SHP77 (cell line): ENCODE measurements at regions not wholly inside any gene's neighbourhood (a gene's known extent, or its start where the extent isn't known, plus 50 kb on each side); places are given as distances from the start of the nearest gene placed in this dataset.
"Not testable (repeated sequence)": the region's sequence is repeated elsewhere in the genome, so short reads cannot be mapped to it uniquely, and the experiment has no call there.

Experiments used
- DNase-seq, 2 experiments: peaks; one replicate each; lab custom pipeline; 2025; lab: John Stamatoyannopoulos, UW

GRCh38 chr4:79747252-79747651 lies 325.8 kb downstream of the ANTXR2 start:
- no peak for DNase-seq

GRCh38 chr4:79743014-79743413 lies 330.0 kb downstream of the ANTXR2 start:
- no peak for DNase-seq

DNA sequence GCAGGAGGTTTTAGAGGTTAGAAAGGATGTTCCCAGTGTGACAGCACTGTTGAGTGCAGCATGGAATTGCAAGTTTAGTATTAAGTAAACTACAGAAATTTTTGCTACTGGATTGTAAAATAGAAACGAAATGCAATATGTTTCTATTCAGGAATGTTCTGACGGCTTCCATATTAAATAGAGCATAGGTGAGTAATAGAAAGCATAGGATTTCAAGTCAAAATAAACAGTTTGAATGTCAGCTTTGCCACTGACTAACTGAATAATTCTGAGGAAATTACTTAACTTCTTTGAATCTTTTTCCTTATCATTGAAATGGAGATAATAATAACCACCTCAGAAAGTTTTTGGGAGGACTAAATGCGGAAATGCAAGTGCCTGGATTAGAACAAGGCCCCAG lies 331.9 kb upstream of the GK2 start:
- no peak for DNase-seq

DNA sequence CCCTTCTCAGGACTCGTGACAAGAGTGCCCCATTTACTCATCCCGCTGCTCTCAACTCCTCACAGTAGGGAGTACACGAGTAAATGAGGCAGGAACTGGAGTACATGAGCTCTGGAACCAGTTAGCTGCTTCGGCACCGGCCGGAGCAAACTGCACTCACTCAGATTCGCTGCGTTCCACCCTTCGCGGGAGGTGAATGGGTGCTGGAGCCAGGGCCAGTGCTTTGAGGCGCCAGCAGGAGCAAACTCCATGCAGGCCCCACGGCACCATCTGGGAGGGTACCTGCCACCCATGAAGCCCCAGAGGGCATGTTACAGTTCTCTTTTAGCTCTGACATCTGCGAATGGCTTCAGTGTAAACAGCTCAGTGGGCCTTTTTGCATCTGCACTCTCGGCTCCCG lies 315.5 kb upstream of the GK2 start:
- no peak for DNase-seq

DNA sequence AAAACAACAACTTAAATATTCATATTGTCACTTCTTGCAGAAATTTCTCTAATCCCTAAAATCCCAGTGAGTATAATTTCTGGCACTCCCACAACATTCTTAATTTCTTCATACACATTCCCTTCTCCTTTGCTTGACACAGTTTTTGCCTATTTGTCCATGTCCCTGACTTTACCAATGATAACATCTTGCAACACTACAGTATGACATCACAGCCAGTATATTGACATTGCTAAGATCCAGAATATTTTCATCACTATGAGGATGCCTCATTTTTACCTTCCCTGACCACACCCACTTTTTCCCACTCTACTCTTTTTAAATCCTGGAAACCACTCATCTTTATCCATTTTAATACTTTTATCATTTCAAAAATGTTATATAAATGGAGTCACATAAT lies 292.3 kb upstream of the GK2 start:
- no peak for DNase-seq

GRCh38 chr4:79697444-79697843 lies 289.4 kb upstream of the GK2 start:
- DNase-seq: no peak

- not testable (repeated sequence) for DNase-seq
Observed at GRCh38 chr4:79696534-79696933, 288.5 kb upstream of the GK2 start.

GRCh38 chr4:79695848-79696247 lies 287.8 kb upstream of the GK2 start:
- DNase-seq: no peak

- DNase-seq: no peak
Observed at GRCh38 chr4:79689740-79690139, 281.7 kb upstream of the GK2 start.

GRCh38 chr4:79688691-79689090 lies 280.7 kb upstream of the GK2 start:
- DNase-seq: no peak

DNA sequence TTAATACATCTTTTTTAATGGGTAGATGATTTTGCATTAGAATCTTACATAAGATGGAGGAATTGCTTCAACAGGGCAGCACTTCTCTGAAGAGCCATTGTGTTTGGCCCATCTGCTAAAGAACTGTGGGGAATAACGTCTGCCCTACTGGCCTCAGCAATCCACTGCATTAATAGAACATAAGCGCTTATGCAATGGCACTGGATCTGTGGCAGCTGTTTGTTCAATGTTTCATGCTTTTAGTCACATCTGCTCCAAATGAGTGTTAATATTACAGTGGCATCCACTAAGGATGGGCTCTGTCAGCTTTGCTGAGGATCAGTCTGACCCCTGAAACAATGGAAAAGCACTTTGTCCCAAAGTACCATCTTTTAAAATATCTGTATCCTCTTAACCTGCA lies 279.0 kb upstream of the GK2 start:
- peak in 1 of 2 experiments; percentile 12 for DNase-seq

DNA sequence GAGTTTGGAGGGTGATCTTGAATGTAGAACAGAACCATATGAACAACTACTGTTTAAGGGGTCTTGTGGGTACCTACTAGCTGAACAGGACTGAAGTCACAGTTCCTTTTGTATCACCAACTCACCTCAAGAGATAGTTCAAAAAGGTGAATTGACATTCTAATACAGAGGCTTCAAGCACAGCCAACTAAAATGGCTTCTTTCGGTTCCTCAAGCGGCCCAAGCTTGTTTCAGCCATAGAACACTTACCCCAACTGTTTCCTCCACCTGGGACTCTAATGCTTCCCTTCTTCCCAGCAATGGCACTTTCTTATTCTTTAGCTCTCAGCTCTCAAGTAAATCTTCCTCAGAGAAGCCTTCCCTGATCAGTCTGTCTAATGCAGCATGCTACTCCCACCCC lies 277.5 kb upstream of the GK2 start:
- DNase-seq: no peak

- DNase-seq: no peak
Observed at GRCh38 chr4:79684516-79684915, 276.5 kb upstream of the GK2 start.

- DNase-seq: no peak
Observed at GRCh38 chr4:79682801-79683530, 274.9 kb upstream of the GK2 start.

GRCh38 chr4:79682161-79682560 lies 274.1 kb upstream of the GK2 start:
- DNase-seq: no peak

DNA sequence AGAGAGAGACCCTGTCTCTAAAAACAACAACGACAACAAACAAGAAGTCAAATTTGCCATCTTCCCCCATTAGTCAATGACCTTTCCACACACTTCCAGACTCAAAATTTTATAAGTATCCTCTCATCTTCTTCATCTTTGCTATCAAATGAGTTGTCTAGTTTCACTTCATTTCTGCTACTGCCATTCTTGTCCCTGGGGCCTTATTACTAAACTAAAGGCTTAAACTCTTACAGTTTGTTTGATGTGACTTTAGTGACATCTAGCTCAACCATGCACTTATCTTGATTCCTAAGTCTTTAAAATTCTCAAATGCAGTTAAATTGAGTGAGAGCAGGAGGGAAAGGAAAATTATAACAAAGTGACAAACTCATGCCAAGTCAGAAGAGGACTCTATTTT lies 271.8 kb upstream of the GK2 start:
- no peak for DNase-seq

DNA sequence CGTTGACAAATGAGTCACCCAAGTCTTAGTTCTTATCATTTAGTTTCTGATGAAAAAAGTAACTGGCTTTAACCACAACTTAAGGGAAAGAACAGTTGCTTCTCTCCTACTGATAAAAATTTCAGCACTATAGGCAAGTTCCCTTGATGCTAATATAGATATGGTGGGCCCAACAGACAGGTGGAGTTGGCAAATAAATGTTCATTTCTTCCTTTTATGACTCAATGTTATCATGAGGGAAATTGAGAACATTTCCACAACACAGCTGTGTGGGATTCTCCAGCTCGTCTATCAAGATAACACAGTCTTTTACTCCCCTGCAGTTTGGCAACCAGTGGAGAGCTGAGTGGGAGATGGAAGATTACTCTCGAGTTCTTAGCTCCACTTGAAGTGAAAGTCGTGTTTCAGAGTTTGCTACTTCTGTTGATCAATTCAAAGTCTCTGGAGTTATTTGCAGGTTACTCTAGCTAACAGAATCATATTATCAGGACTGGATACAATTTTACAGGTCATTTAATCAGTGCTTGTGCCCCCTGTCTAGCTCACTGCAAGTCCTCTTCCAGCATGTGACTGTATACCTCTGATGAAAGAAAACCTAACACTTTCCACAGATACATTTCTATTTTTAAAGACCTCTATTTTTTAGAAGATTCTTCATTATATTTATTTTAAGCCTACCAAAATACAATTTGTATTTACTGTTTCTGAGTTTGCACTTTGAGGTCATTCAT lies 270.6 kb upstream of the GK2 start:
- no peak for DNase-seq

DNA sequence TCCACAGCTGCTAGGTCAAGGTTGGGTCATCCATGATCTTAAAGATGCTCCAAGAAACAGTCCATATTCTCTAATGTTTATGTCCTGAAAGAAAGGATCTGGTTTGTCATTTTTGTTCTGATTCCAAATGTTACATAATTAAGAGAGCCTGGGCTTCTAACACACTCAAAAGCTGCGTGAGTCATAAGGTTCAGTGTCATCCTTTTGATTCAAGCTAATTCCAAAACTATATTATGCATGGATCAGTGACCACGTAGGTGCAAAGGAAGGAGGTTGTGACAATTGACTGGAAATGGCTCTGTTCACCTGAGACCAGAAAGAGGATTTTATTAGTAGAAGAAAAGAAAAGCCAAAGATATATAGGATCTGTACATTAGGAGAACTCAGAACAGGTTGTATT lies 268.7 kb upstream of the GK2 start:
- no peak for DNase-seq

DNA sequence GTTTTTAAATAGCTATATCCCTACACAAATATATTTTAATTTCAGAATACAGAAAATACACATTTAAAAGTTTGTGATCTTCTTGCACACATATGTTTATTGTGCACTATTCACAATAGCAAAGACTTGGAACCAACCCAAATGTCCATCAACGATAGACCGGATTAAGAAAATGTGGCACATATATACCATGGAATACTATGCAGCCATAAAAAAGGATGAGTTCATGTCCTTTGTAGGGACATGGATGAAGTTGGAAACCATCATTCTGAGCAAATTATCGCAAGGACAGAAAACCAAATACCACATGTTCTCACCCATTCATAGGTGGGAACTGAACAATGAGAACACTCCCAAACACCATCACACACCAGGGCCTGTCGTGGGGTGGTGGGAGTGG lies 266.9 kb upstream of the GK2 start:
- DNase-seq: not testable (repeated sequence)

- DNase-seq: no peak
Observed at GRCh38 chr4:79673898-79674297, 265.9 kb upstream of the GK2 start.

DNA sequence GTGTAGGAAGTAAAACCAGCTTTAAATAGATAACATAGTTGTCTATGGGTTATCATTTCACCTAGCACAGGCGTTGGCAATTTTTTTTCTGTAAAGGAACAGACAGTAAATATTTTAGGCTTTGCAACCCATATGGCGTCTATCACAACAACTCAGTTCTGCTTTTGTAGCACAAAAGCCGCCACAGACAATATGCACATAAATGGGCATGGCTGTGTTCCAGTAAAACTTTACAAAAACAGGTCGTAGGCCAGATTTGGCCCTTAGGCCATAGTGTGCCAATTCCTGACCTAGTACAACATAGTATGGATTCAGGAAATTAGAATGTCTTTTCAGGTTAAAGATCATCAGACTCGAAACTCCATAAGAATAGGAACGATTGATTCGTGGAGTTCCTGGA lies 265.3 kb upstream of the GK2 start:
- no peak for DNase-seq

DNA sequence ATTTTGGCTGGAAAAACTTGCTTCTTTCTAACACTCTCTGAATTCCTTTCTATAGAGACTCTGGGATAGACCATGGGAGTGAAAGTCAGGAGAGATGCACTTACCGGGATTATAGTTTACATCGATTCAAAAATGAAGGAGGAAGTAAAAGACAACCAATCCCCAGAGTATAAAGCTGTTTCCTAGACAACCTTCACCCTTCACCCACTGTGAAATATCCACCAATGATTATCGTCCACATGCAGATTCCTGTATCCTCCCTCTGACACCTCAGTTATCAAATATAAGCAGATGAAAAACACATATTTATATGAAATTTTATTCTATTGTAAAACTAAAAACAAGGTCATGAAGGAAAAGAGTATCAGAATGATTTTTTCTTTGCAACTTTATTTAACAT lies 258.8 kb upstream of the GK2 start:
- no peak for DNase-seq

DNA sequence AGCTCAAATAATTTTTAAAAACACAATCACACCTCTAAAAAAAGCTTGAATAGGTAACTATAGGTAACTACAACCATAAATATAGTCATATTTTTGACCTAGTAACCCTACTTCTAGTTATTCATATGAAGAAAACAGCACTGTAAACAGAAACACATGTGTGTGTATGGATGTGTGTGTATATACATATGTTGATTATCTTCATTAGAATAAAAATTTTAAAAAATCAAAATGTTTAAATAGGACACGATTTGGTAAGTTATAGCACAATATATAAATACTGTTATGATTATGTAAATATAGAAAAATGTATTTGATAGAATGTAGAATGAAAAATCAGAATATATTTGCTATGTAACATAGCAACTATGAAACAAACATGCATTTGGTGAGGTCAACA lies 258.1 kb upstream of the GK2 start:
- no peak for DNase-seq

DNA sequence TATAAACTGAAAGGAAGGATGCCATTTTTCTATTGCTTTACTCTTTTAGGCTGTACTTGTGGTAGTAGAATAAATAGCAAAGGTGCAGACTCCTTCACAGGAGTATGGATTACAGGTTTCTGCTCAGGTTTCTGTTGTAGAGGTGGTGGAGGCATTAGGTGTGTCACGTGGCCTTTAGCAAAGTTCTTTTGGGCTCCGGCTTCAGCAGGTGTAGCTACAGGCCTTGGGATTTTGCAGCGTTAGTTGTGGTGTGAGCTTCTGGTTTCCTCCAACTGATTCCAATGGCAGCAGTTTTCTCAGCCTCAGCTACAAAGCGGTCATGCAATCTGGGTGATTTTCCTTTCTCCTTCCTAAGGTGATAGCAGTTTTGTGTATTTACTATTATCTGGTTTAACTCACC lies 255.8 kb upstream of the GK2 start:
- no peak for DNase-seq
